SH-SY5Y (cell line): ENCODE measurements at regions not wholly inside any gene's neighbourhood (a gene's known extent, or its start where the extent isn't known, plus 50 kb on each side); places are given as distances from the start of the nearest gene placed in this dataset.
A peak's percentile ranks its signal among the peaks of the same experiment; 100 is the strongest.

Experiments used
- GATA2 ChIP-seq: IDR thresholded peaks from 2 replicates; pipeline ENCODE4 v1.6.1; 2011; ENCODE audit warnings: mild to moderate bottlenecking, low read depth, low read length
- GATA3 ChIP-seq: IDR thresholded peaks from 2 replicates; pipeline ENCODE4 v1.6.1; 2011; ENCODE audit warnings: low read depth, mild to moderate bottlenecking, low read length, moderate library complexity

DNA sequence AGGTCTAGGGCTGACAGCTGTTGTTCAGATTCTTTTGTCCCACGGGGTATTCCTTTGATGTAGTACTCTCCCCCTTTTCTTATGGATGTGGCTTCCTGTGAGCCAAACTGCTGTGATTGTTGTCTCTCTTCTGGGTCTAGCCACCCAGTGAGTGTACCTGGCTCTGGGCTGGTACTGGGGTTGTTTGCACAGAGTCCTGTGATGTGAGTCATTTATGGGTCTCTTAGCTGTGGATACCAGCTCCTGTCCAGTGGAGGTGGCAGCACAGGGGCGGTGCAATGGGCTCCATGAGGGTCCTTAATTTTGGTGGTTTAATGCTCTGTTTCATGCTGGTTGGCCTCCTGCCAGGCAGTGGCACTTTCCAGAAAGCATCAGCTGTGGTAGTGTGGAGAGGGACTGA lies 161.3 kb downstream of the CAVIN4 start:
- TF ChIP-seq GATA2: no peak
- no peak for TF ChIP-seq GATA3

DNA sequence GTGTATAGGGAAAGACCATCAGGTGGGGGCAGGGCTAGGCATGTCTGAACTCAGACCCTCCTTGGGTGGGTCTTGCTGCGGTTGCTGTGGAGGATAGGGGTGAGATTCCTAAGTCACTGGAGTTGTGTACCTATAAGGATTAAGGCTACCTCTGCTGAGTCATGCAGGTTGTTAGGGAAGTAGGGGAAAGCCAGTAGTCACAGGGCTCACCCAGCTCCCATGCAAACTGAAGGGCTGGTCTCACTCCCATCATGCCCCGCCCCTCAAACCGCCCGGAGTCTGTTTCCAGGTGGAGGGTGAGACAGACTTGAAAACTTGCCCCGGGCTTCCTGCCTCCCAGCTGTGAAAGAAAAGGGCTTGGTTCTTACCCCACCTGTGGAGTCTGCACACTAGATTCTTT lies 161.8 kb downstream of the CAVIN4 start:
- TF ChIP-seq GATA3 (no peak), GATA2 (no peak)

DNA sequence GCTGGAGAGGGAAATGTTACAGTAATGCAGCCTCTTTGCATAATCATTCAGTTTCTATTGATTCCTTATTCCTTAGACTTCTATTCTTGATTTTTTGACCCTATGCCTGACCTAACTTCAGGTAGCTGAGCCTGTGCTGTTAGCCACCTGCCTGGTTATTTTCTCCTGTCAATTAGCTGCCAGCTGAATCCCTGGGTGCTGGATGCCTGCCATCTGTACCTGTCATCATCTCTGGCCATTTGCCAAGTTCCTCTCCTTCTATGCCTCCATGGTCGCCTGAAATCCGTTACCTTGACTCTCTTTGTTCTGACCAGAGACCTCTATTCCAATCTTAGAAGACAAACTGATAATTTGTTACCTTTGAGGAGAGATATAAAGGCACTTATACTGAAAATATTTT lies 178.3 kb downstream of the CAVIN4 start:
- TF ChIP-seq GATA3: no peak
- no peak for TF ChIP-seq GATA2

DNA sequence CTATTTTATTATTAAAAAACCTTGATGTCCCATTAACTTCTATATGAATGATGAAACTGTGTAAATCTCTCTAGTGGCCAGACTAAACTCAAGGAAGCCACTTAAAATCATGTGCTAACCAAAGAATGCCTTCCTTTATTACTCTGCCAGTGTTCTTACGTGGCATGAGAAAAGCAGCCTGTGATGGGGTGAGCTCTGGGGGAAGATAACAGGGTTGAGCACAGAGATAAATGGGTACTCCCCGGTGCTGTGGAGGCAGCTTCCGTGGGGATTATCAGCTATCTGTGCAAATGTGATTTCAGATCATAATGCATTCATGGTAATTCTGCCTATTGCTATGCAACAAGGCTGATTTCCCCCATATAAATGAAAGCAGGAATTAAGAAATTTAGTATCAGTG lies 181.3 kb downstream of the CAVIN4 start:
- TF ChIP-seq GATA2 (peak; percentile 64), GATA3 (no peak)

DNA sequence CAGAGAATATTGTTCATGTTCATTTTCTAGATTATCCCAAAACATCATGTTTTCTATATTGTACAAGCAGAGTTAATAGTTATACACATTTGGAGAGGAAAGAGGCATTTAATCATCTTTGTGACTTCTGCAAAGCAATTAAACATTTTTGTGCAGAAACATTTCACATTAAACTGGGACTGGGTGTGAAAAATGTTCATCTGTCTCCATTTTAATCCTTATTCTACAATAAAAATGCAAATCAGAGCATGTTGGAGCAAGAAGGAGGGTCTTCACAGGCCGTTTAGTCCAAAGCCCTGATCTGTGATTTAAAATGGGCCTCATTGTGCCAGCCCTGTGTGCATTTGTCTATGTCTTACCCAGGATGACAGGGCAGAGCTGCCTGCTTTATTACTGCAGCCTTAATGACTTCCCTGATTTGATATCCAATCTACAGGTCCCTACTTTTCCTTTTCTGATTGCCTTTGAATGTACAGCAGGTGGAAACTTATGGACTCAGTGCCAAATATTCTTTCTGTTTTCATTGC lies 183.5 kb downstream of the CAVIN4 start:
- TF ChIP-seq GATA3: no peak
- TF ChIP-seq GATA2: no peak

DNA sequence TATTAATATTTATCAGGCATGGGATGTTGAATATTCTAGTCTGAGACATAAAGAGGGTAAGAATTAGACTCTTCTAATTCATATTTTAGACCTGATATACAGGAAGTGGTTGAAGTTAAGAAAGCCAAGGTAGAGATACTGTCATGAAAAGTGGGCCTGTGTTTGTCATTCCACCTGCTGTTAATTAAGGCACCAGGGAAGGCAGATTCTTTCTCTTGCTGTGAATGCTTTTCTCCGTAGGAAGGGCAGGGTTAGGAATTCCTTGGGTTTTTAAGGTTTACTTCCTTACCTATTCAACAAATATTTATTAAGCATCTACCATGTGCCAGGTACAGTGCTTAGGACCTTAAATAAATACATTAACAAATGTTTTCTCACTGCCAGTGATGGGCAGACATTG lies 196.4 kb downstream of the CAVIN4 start:
- no peak for TF ChIP-seq GATA3
- no peak for TF ChIP-seq GATA2

DNA sequence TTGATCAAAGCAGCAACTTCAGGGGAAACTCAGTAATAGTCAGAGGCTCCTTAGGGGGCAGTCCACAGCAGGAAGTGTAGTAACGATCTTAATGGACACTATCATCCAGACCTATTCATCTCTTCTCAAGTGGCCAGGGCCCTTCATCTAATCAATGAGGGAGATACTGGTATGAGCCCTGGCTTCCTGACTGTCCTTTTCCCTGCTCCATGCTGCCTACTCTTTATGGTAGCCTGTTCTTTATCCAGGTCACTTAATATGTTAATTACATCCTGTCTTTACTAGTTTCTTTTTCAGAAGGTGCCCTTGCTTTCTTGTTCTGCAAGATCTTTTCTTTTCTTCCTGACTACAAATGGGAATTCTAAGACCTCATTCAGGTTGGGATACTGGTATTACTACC lies 197.1 kb downstream of the CAVIN4 start:
- TF ChIP-seq GATA2: no peak
- TF ChIP-seq GATA3: no peak

DNA sequence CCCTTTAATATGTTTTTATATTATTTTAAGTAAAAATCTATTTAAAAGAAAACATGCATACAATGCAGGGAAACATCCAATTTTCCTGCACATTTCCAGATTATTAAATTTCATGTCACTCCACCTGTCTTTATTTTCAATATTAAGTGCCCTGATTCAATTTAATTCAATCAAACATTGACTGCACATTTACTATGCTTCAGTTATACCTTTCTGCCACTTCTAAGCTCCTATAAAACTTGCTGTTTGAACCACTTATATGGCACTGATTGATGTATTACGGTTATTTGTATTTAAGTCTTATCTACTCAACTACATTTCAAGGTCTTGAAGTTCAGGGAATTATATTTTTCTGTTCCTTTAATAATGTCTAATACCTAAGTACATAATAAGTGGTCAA lies 198.0 kb downstream of the CAVIN4 start:
- TF ChIP-seq GATA3 (no peak), GATA2 (no peak)

DNA sequence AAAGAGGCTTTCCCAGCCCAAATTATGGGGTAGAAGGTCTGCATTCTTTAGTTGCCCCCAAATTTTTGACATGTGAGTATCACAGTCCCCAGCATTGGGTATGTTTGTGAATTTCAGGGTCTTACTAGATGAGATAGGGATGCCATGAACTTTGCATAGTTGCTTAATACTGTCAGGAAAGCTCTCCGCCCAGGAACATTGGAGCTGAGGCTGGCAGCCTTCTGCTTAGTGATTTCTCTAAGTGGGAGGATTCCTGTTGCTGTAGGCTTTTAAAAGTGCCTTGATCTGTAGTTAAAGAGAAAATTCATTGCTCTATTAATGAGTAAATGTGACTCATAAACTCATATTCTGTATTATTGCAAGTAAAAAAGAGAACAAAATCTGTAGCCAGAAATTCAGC lies 206.9 kb downstream of the CAVIN4 start:
- TF ChIP-seq GATA3: no peak
- no peak for TF ChIP-seq GATA2

DNA sequence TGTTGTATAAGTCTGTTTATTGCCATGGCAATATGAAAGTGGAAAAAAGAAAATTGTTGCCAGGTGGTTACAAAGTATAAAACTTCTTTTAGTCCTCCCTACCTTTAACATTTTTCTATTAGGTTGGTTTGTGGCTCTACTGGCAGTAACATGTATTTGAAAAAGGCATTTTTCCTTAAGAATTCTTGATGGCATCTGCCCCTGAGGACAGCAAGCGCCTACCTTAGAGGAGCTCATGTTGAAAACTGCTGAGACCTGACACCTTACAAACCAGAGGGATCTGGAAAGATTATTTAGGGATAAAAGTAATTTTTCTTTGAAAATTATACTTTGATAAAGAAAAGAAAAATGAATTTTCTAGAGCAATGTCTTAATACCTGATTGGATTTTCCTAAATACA lies 208.1 kb downstream of the CAVIN4 start:
- no peak for TF ChIP-seq GATA2
- no peak for TF ChIP-seq GATA3

DNA sequence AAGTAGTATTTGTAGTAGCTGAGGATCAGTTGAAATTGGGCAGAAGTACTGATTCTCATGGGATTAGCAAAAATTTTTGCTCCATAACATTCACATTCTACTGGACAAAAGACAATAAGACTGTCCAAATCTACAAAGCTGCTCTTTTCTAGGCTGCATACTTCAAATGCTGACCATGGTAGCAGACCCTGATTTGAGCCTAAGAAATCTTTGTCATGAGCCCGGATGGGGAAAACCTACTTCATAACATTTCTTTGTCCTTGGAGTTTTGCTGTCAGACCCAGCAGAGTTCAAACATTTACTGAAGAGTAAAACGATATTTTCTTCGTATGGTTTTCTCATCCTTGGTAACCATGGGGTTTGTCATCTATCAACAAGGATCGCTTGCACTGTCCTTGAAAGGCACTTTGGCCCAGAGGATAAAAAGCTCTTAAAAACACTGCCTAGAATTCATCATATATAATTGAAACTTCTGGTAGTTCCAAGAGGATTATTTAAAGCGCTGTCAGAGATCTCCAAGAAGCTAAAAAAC lies 216.9 kb downstream of the CAVIN4 start:
- TF ChIP-seq GATA3: no peak
- no peak for TF ChIP-seq GATA2

DNA sequence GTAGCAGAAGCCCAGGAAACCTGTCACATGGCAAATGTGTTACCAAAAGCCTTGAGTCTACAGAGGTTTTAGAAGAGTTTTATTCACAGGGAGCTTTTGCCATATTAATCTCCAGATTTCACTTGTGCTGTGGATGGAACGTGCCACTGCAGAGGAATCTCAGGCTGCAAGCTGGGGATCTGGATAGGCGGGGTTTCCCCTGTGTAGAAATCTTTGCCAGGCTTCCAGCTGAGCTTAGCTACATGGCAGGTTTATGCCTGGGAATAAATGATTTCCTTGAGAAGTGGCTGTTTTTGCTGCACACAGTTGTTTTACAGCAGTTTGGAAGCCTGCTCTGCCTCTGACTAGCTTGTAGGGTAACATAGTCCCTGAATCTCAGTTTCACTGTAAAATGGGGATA lies 224.6 kb upstream of the PLPPR1 start:
- TF ChIP-seq GATA2: no peak
- no peak for TF ChIP-seq GATA3

DNA sequence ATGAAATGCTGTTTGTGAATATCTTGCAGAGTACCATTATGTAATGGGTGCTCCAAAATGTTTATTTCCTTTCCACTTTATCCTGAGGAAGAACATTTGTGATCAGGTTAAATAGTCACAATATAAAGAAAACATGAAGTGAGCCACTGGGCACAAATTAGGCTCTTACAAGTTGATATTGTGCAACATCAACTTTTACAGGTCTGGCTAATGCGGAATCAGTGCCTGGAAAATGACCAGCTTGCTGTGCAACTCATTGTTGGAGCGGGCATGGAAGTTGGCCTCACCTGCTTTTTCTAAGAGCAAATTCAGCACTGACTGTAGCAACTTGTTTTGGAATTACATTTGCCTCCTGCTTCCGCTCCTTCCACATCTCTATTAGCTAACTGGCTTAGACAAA lies 216.9 kb upstream of the PLPPR1 start:
- TF ChIP-seq GATA3 (no peak), GATA2 (no peak)

DNA sequence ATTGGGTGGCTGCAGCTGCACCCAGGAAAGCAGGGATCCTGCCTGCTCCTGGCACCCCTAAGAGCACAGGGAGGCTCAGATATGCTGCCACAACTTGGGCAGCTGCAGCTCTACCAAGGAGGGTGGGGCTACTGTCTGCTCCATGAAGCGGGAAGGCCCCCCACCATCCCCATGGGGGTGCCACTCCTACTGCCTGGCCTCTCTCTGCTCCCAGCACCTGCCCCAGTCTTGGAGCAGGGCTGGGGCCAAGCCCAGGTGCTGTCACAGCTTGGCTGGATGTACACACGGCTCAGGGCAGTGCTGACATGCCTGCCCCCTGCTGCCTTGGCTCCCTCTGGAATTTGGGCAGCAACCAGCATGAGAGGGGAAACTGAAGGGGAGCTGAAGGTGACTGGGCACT lies 214.7 kb upstream of the PLPPR1 start:
- TF ChIP-seq GATA3: no peak
- no peak for TF ChIP-seq GATA2

DNA sequence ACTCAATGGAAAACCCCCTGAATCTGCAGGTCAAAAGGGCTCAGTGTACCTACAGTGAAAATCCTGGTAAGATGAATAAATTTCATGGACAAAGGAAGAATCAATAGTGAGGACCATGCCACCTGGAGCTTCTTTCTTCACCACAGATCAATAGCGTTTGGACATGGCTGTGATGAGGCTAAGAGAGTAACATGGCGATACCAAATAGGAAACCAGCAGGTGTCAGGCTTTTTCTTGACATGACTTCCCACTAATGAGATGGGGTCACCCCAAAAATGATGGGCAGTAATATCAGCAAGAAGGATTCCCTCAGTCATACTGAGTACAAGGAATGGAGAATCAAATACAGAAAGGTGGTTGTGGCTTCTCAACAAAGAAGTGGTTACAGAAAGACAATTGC lies 208.5 kb upstream of the PLPPR1 start:
- TF ChIP-seq GATA3 (no peak), GATA2 (no peak)

DNA sequence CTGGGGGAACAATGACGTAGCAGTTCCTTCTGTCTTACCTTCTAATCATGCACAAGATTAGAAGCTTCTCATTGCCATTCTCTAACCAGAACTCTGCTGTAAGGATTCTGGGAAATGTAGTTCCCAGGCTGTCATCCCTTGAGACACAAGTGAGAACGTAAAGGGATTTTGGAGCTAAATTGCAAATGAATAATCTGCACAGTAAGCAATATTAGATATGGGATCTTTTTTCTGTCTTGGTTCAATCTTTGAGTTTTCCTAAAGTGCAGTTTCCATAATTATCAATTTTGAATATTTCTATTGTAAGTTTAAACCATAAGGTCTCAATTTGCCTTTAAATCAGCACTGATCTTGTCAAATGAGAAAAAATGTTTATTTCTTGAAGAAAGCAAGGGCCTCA lies 189.7 kb upstream of the PLPPR1 start:
- TF ChIP-seq GATA3: no peak
- TF ChIP-seq GATA2: no peak
